ENCODE measurements at regions not wholly inside any gene's neighbourhood (a gene's known extent, or its start where the extent isn't known, plus 50 kb on each side); places are given as distances from the start of the nearest gene placed in this dataset.

- Histone ChIP-seq H3K27ac (ENCODE audit: insufficient read depth, low read length) (no peak overlapping the region), H2AK5ac (ENCODE audit: low read depth, low read length) (no peak overlapping the region), H2AFZ (replicated peaks; ENCODE audit: low read length, poor library complexity) (no peak overlapping the region), H3K23ac (ENCODE audit: low read depth, low read length) (no peak overlapping the region), H3K4me1 (ENCODE audit: control insufficient read depth, insufficient read depth, low read length) (peaks cover 2% of the 10 kb centered on the region; the same call in 1 of the 2 replicates), H4K8ac (ENCODE audit: low read depth in 2 of 2, low read length in 2 of 2) (no peak overlapping the region), H2BK15ac (ENCODE audit: low read depth, low read length) (no peak overlapping the region), H3K36me3 (ENCODE audit: control insufficient read depth, insufficient read depth, low read length) (no peaks in the 10 kb centered on the region), H2AK9ac (replicated peaks; ENCODE audit: low read depth, low read length, poor library complexity) (no peak overlapping the region), H3K4ac (ENCODE audit: low read depth, low read length) (no peak overlapping the region), H3K56ac (ENCODE audit: extremely low read depth, insufficient read depth, low read length) (no peak overlapping the region), H2BK120ac (ENCODE audit: low read depth, low read length) (no peak overlapping the region), H3K79me1 (ENCODE audit: low read depth in 1 of 2, low read length in 2 of 2) (no peaks in the 10 kb centered on the region), H2BK5ac (ENCODE audit: low read depth, low read length, poor library complexity, severe bottlenecking) (no peak overlapping the region), H4K5ac (ENCODE audit: low read depth, low read length) (no peak overlapping the region), H3K4me3 (ENCODE audit: insufficient read depth, low read depth, low read length) (no peak overlapping the region), H3K27me3 (ENCODE audit: control insufficient read depth, insufficient read depth, low read length) (no peaks in the 10 kb centered on the region), H3K18ac (ENCODE audit: low read depth, low read length) (no peak overlapping the region), H3K9me3 (ENCODE audit: control insufficient read depth, insufficient read depth, low read length) (no peaks in the 10 kb centered on the region), H3K9me1 (ENCODE audit: insufficient read depth, low read length) (no peaks in the 10 kb centered on the region), H3K14ac (replicated peaks; ENCODE audit: low read depth, low read length) (no peak overlapping the region), H3K9ac (ENCODE audit: low read depth, low read length) (no peak overlapping the region), H4K20me1 (ENCODE audit: insufficient read depth, low read length) (no peaks in the 10 kb centered on the region), H4K91ac (ENCODE audit: insufficient read depth, low read depth, low read length) (no peak overlapping the region), H2BK20ac (ENCODE audit: low read depth, low read length) (no peak overlapping the region), H3K4me2 (ENCODE audit: low read depth, low read length) (no peak overlapping the region)
- ATAC-seq (ENCODE audit: low read depth) (no peak), DNase-seq (no peak)
- intact Hi-C loops (cut with micrococcal nuclease) = no loop called here
- in situ Hi-C loops (cut with MboI; ENCODE audit: low sequenced_read_pairs) = no loop called here
- ChIA-PET CTCF (no interaction called here), POLR2A (ENCODE audit: unreplicated experiment) (no interaction called here)
- BruUV-seq (replicated peaks) = no TSS peak
- dilution Hi-C loops (cut with HindIII; ENCODE audit: low sequenced_read_pairs, unreplicated experiment) = no loop called here
- no CpG with 5 or more reads among the region's 2 CpGs for WGBS, 2 experiments (ENCODE audit: extremely low coverage in 2 of 2, insufficient read length in 1 of 2)
- TF ChIP-seq MXI1 (IDR thresholded peaks at IDR 0.05; ENCODE audit: borderline replicate concordance, low read depth, low read length) (no peak), RFX5 (IDR thresholded peaks at IDR 0.05; ENCODE audit: low read depth, low read length) (no peak), RCOR1 (IDR thresholded peaks at IDR 0.05; ENCODE audit: insufficient replicate concordance, low read length) (no peak), NFE2L2 (IDR thresholded peaks at IDR 0.05; ENCODE audit: low read depth, low read length) (no peak), RAD21 (IDR thresholded peaks at IDR 0.05; ENCODE audit: low read length) (no peak), CTCF (conservative IDR thresholded peaks at IDR 0.05; ENCODE audit: low read depth, low read length) (no peak), BHLHE40 (IDR thresholded peaks at IDR 0.05; ENCODE audit: low read depth, low read length) (no peak), CHD1 (IDR thresholded peaks at IDR 0.05; ENCODE audit: low read depth, low read length) (no peak), CEBPB (IDR thresholded peaks at IDR 0.05; ENCODE audit: low read depth, low read length) (no peak), USF2 (IDR thresholded peaks at IDR 0.05; ENCODE audit: low read depth, low read length) (no peak), POLR2A (IDR thresholded peaks at IDR 0.05; ENCODE audit: low read depth, low read length) (no peak), MAZ (IDR thresholded peaks at IDR 0.05; ENCODE audit: borderline replicate concordance, low read depth, low read length) (no peak), FOS (IDR thresholded peaks at IDR 0.05; ENCODE audit: low read depth, low read length) (no peak), MAFK (IDR thresholded peaks at IDR 0.05; ENCODE audit: low read depth, low read length) (no peak), ELK1 (IDR thresholded peaks at IDR 0.05; ENCODE audit: borderline replicate concordance, low read depth, low read length) (no peak), SMC3 (IDR thresholded peaks at IDR 0.05; ENCODE audit: low read depth, low read length) (no peak)
Observed at GRCh38 chr13:64429691-64430090, 2800.4 kb downstream of the PCDH9 start.
